Gastroesophageal sphincter (tissue), 3 donors: ENCODE measurements at regions not wholly inside any gene's neighbourhood (a gene's known extent, or its start where the extent isn't known, plus 50 kb on each side); places are given as distances from the start of the nearest gene placed in this dataset.

Source experiments
- POLR2A ChIP-seq, 2 donors: fragments of 450-650 bp; IDR thresholded peaks; one replicate each; pipeline ENCODE4 v1.6.1; 2017; ENCODE audit warnings: antibody characterized with exemption in 2 of 2, mild to moderate bottlenecking in 2 of 2, moderate library complexity in 1 of 2
- POLR2AphosphoS5 ChIP-seq: sonication (generic); formaldehyde crosslinking; IDR thresholded peaks from one replicate; pipeline ENCODE4 v1.6.1; 2017; ENCODE audit warnings: antibody characterized with exemption
- TF ChIP-seq, protein P1 (sequence below), 4 experiments: fragments of 200-600 bp in 2 of 4; fragments of 450-650 bp in 2 of 4; sonication (generic) in 1 of 4; IDR thresholded peaks; one replicate each; pipeline ENCODE4 v1.5.1; 2017 to 2019; ENCODE audit warnings: antibody characterized with exemption in 4 of 4, mild to moderate bottlenecking in 2 of 4, moderate library complexity in 2 of 4

DNA sequence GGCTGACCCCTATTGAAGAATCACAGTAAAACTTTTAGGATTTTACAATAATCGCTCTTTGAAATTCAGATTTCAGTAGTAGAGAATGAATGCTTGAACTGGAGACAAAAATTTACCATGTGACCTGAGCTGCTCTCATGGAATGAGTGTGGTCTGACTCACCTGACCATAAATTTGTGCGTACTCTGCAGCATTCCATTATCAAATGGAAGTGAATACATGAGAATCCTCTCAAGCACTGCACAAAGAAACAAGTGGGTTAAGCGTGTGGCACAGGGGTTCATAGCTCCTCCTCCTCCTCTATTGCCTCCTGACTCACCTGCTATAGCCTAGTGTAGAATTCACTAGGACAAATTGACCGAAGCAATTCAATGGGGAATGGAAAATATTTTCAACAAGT, 269.8 kb upstream of the CDH9 start:
- TF ChIP-seq, protein P1, sequence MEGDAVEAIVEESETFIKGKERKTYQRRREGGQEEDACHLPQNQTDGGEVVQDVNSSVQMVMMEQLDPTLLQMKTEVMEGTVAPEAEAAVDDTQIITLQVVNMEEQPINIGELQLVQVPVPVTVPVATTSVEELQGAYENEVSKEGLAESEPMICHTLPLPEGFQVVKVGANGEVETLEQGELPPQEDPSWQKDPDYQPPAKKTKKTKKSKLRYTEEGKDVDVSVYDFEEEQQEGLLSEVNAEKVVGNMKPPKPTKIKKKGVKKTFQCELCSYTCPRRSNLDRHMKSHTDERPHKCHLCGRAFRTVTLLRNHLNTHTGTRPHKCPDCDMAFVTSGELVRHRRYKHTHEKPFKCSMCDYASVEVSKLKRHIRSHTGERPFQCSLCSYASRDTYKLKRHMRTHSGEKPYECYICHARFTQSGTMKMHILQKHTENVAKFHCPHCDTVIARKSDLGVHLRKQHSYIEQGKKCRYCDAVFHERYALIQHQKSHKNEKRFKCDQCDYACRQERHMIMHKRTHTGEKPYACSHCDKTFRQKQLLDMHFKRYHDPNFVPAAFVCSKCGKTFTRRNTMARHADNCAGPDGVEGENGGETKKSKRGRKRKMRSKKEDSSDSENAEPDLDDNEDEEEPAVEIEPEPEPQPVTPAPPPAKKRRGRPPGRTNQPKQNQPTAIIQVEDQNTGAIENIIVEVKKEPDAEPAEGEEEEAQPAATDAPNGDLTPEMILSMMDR (IDR thresholded peaks at IDR 0.05) = no peak
- TF ChIP-seq POLR2A (IDR thresholded peaks at IDR 0.05) = no peak
- TF ChIP-seq POLR2AphosphoS5 = no peak
